Activated CD8-positive, alpha-beta memory T cell treated with anti-CD3 and anti-CD28 coated beads for 36 hours (primary cell): ENCODE measurements at regions not wholly inside any gene's neighbourhood (a gene's known extent, or its start where the extent isn't known, plus 50 kb on each side); places are given as distances from the start of the nearest gene placed in this dataset.

Experiments used
- CTCF ChIA-PET: fragments of 350-600 bp; sonication (Branson Sonifier 250); formaldehyde crosslinking; loops from one replicate; lab custom pipeline; 2021; ENCODE audit warnings: antibody characterized with exemption; lab: Charles Lee
- POLR2A ChIA-PET: fragments of 350-600 bp; sonication (Branson Sonifier 250); formaldehyde crosslinking; loops from one replicate; lab custom pipeline; 2021; ENCODE audit warnings: antibody characterized with exemption; lab: Charles Lee

DNA sequence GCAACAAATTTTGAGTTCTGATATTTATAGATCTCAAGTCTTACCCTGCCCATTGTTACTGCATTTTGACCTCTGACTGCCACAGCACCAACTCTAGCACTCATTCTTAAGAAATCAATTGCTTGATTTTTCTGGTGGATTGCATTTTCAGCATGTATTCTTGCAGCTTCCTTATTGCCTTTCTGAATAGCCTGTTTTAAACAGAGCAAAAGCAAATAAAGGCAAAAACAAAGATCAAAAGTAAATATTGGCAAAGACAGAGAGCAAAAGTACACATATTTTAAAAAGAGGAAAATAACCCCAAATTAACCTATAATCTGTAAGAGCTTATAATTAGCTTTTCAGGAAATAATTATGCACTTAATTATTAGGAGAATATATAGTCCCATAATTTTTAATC is 129.4 kb upstream of the TENT5D start:
- ChIA-PET POLR2A (no interaction called here), CTCF (no interaction called here)

DNA sequence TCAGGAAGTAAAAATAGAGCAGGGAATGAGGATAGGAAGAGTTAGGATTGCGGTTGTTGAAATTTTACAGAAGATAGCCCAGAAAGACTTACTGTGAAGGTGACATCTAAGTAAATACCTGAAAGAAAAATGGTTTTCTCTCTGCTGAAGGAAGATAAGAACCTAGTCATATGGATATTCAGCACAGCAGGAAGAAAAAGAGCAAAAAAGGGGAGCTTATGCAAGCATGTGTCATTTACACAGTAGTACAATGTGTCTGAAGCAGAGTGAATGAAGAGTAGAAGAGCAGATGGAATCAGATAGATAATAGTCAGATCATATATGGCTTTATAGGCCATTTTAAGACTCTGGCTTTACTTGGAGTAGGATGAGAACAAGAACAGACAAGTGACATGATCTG is 126.9 kb upstream of the TENT5D start:
- CTCF ChIA-PET = no interaction called here
- POLR2A ChIA-PET = no interaction called here

DNA sequence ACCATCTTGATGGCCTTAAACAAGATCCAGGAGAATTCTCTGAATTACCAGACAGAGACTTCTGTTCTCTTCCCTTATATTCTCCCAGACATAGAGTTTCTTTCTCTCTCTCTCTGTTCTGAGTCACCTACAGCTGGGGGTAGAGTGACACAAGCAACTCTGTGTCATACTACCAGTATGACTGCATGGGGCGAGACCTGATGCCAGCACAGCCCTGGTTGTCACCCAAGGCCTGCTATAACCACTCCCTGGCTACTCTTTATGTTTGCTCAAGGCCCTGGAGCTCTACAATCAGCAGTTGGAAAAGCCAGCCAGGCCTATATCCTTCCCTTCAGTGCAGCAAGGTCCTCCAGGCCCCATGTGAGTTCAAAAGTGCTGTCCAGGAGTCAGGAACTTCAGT is 114.2 kb upstream of the TENT5D start:
- ChIA-PET CTCF (no interaction called here), POLR2A (no interaction called here)

DNA sequence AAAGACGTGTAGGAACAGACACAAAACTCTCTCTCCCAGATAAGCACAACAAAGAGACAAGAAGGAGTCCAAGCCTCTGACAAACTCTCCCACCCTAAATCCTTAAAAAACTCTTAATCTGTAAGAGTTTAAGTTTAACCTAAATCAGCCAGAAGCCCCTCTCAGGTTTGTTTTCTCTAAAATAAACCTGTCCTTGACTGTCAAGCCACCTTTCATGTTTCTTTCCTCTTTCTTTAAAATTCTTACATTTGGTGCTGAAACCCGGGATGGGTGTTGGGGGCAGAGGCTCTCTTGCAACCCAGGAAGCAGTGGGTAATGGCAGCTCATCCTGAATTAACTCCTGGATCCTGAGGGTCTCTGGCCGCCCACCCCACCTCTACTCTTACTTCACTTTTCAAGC is 107.8 kb upstream of the TENT5D start:
- POLR2A ChIA-PET = no interaction called here
- CTCF ChIA-PET = no interaction called here

DNA sequence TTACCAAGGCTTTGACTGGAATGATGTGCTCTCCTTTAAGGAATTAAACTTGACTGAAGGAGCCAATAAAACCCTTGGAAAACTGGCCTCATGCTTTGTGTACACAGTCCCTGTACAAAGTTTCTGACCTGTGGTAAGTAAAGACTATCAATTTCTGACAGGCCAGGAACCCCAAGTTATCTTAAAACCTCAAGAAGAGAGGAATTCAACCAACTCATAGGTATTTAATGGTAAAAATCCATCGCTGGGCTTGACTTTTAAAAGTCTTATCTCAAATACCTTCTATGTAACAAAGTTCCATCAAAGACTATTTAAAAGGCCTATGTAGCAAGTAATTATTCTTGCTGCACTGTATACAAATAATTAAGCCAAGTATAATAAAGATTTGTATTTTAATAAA is 103.7 kb upstream of the TENT5D start:
- ChIA-PET CTCF (no interaction called here), POLR2A (no interaction called here)

DNA sequence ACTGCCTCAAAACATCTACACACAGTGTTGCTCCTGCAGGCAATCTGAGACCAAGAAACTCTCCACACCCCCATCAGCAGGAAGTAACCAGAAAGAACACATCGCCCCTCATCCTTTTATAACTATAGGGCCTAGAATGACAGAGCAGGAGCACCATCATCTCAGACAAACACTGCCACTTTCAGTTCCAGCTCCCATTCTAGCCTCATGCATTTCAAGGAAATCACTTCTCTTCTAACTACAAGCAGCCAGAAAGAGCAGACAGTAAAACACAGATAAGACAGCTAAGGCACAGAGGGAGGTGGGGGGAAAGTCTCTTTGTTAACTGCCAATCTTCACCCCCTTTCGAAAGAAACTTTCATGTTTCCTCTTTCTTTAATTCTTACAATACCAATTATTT is 102.6 kb upstream of the TENT5D start:
- ChIA-PET CTCF (no interaction called here), POLR2A (no interaction called here)

DNA sequence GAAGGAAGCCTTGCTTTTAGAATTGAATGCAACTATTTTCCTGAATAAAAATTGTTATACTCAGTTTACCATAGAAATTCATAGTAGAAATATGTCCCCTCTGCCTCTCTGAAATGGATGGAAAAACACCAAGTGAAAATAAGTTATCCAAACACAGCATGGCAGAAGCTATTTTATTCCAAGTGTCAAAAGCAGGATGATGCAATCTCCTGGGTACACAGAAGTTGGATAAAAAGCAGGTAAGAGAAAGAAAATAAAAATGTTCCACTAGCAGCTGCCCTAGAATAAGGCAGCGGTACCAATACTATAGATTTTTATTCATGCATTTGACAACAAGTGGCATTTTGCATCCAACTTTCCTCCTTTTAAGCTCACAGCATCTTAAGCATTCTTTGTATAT is 89.0 kb upstream of the TENT5D start:
- POLR2A ChIA-PET = no interaction called here
- CTCF ChIA-PET = interaction anchor here (0.6 kb wide), 1 partner anchor 247 kb away, joined by 3 read pairs; no protein-coding TSS in a partner anchor

DNA sequence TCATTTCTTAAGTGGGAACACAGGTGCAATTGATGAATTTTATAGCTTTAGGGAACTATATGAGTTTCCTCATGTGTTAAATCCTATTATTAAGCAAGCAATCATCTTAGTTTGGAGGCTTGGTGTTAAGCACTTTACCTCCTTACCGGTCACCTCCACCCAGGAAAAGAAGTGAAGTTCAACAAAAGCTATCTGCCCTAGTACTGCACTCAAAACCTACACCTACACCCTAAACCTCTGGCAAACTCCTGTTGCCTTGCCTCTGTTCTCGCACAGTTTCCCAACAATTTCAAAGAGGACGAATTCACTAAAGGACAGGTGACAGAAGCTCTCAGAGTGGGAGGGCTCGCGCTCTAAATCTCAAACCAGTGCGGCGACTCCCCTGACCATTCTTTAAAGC is 85.7 kb upstream of the TENT5D start:
- POLR2A ChIA-PET = no interaction called here

DNA sequence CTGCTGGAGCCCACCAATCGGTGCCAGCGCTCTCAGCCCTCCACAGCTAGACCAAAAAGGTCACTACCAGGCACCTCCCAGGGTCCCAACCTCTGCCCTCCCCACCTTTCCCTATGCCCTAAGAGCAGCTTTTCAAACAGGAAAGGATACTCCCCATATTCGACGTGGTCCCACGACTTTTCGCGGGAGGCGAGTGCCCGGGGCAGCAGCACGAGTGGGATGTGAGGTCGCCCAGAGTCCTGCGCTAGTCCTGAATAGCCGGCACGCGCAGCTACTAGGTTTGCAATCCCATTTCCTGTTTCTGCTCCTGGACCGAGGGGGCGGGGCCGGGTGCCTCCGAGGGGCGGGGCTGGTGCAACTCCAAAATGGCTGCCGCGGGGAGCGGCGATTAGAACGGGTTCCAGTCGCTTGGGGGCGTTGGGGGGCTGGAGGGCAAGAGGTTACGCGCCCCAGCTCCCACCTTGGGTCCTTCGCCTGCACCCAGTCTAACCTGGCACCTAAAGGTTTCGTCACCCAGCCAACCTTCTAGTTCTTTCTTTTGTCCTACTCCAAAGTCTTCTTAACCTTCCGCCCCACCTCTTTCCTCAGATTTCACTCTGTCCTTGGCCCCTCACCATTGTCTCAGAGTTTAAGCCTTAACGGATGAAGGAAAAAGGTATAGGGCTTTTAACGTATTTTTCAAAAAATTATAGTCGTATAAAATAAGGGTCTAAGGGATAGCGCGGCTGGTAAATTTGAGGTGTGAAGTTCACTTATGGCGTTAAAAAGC is 85.0 kb upstream of the TENT5D start:
- POLR2A ChIA-PET = no interaction called here

More for the DNA sequence above, 85.7 kb upstream of the TENT5D start:
- CTCF ChIA-PET = no interaction called here

DNA sequence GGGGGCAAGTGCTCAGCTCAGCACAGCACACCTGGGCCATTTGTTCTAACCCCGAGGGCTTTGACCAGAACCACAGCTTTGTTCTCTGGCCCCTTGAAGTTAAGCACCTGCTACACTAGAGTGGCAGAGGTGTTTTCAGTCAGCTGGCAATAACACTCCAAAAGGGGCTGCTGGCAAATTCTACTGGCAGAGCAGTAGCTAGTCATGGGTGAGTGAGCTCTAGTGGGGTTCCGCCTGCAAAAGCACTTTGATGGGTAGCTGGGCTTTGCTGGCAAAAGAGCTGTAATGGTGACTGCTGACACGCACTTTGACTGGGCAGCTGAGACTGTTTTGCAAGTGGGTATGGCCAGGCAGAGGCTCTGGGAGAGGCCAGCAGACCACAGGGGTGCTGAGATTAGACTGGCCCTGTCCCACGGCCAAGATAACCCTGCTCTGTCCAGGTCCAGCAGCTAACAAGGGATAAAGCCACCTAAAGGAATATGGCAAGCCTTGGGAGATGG is 65.2 kb upstream of the TENT5D start:
- ChIA-PET POLR2A (no interaction called here), CTCF (no interaction called here)

More for the DNA sequence above, 85.0 kb upstream of the TENT5D start:
- CTCF ChIA-PET = no interaction called here
